ENCODE measurements at regions not wholly inside any gene's neighbourhood (a gene's known extent, or its start where the extent isn't known, plus 50 kb on each side); places are given as distances from the start of the nearest gene placed in this dataset.

GRCh38 chr3:72273615-72274014, 488.7 kb upstream of the PROK2 start:
- no peak overlapping the region for H3K9ac ChIP-seq (replicated peaks; ENCODE audit: extremely low read depth, insufficient read depth, low read length)

More at GRCh38 chr3:72273615-72274014, 488.7 kb upstream of the PROK2 start:
- intact Hi-C loops (cut with micrococcal nuclease) (loop anchor here (2.0 kb wide), 1 partner anchor 17 kb away; no protein-coding TSS in a partner anchor), dilution Hi-C loops (cut with MboI; ENCODE audit: extremely low pct_ligation_motif_present, low sequenced_read_pairs) (no loop called here)
- no TSS peak for BruUV-seq (replicated peaks)
- Histone ChIP-seq H3K36me3 (ENCODE audit: control insufficient read depth in 2 of 2, extremely low read depth in 1 of 2, insufficient read depth in 2 of 2, low read length in 2 of 2) (no peaks in the 10 kb centered on the region), H3K9me1 (replicated peaks; ENCODE audit: control insufficient read depth, extremely low read depth, insufficient read depth, low read length) (no peaks in the 10 kb centered on the region), H4K20me1 (replicated peaks; ENCODE audit: control insufficient read depth, extremely low read depth, insufficient read depth, low read length) (no peaks in the 10 kb centered on the region), H3K27me3 (ENCODE audit: control insufficient read depth in 2 of 2, insufficient read depth in 2 of 2, low read length in 2 of 2) (peaks cover 24 to 29% of the 10 kb centered on the region in 2 experiments), H3K79me2 (ENCODE audit: control insufficient read depth, insufficient read depth, low read length) (no peaks in the 10 kb centered on the region), H3K4me3 (replicated peaks in 1 of 3; ENCODE audit: insufficient read depth in 1 of 3, low read depth in 1 of 3, low read length in 3 of 3) (no peak overlapping the region), H3K27ac (ENCODE audit: insufficient read depth, low read depth, low read length) (no peak overlapping the region), H3K4me1 (ENCODE audit: control insufficient read depth, extremely low read depth, insufficient read depth, low read length) (peaks cover 22% of the 10 kb centered on the region), H2AFZ (ENCODE audit: low read depth, low read length) (no peak overlapping the region), H3K9me3 (replicated peaks; ENCODE audit: control insufficient read depth, insufficient read depth, low read length) (no peaks in the 10 kb centered on the region), H3K4me2 (ENCODE audit: insufficient read depth, low read length) (no peak overlapping the region)
- FAIRE-seq (no peak), DNase-seq (ENCODE audit: low read depth, low spot score) (no peak)
- POLR2A ChIA-PET: no interaction called here
- CTCF ChIA-PET: no interaction called here
- TF ChIP-seq POLR2AphosphoS5 (IDR thresholded peaks at IDR 0.05; ENCODE audit: insufficient read depth, low read depth, low read length) (no peak), GATA2 (IDR thresholded peaks at IDR 0.05; ENCODE audit: insufficient read depth, insufficient read length, low read depth, low read length) (no peak), POLR2A (IDR thresholded peaks at IDR 0.05; ENCODE audit: low read depth, low read length) (no peak), CTCF (IDR thresholded peaks at IDR 0.05; ENCODE audit: extremely low read depth in 1 of 2, insufficient read depth in 1 of 2, low read depth in 1 of 2, low read length in 2 of 2) (no peak), EZH2 (IDR thresholded peaks at IDR 0.05; ENCODE audit: borderline replicate concordance, low read depth, low read length, severe bottlenecking) (no peak), JUN (IDR thresholded peaks at IDR 0.05; ENCODE audit: borderline replicate concordance, insufficient read depth, insufficient read length, low read depth) (no peak), MAX (IDR thresholded peaks at IDR 0.05; ENCODE audit: insufficient read depth, insufficient read length) (no peak), FOS (IDR thresholded peaks at IDR 0.05; ENCODE audit: borderline replicate concordance, insufficient read depth, low read length) (no peak), MYC (IDR thresholded peaks at IDR 0.05; ENCODE audit: low read depth, low read length) (no peak)

Data from endothelial cell of umbilical vein (primary cell).